ENCODE measurements at regions not wholly inside any gene's neighbourhood (a gene's known extent, or its start where the extent isn't known, plus 50 kb on each side); places are given as distances from the start of the nearest gene placed in this dataset.
A peak's percentile ranks its signal among the peaks of the same experiment; 100 is the strongest.

DNA sequence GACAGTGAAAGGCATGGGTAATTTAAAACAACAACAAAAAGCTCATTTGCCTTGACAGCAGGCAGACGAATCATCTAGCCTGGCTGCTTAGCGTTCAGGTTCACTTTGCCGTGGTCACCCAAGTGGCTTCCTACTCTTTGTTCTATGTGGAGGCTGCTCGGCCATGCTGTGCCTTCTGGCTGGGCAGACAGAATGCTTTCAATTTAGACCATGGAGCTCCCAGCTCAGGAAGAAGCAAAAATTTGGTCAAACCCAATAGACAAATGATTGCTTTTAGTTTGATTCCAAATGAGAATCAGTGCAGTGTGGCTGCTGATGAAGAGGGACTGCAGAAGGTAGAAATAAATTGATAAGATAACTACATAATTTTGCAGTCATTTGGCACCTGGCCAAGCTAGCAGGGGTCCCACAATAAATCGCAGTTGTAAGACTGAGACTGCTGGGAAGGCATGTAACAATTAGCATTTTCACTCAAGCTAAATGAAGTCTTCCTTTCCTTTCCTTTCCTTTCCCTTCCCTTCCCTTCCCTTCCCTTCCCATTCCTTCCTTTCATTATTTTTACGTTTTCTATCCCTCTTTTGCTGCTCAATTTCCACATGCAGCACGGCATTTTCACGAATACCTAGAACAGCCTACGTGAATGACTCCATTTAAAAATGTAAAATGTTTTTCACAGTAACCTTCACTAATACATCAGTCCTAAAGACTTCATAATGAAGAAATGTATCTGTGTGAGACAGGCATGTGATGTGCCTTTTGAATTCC lies 360.4 kb upstream of the TGFBR2 start:
- Histone ChIP-seq H3K79me2 (ENCODE audit: control insufficient read depth in 1 of 2, insufficient read depth in 2 of 2, low read length in 2 of 2) (no peaks in the 10 kb centered on the region), H3K14ac (ENCODE audit: insufficient read length) (no peak overlapping the region), H4K20me1 (replicated peaks in 1 of 2; ENCODE audit: control insufficient read depth in 1 of 2, insufficient read depth in 2 of 2, low read length in 2 of 2) (no peaks in the 10 kb centered on the region), H3K18ac (ENCODE audit: extremely low read depth, low read length) (no peak overlapping the region), H2BK5ac (ENCODE audit: low read depth, low read length) (no peak overlapping the region), H3K4me3 (ENCODE audit: extremely low read depth in 1 of 4, insufficient read depth in 2 of 4, low read depth in 3 of 4, low read length in 4 of 4) (no peak overlapping the region), H3K27me3 (replicated peaks in 1 of 4; ENCODE audit: control insufficient read depth in 3 of 4, extremely low read depth in 1 of 4, insufficient read depth in 3 of 4, low read length in 3 of 4) (no peaks in the 10 kb centered on the region), H4K8ac (ENCODE audit: extremely low read depth, insufficient read depth, low read length) (no peak overlapping the region), H3K4ac (replicated peaks; ENCODE audit: insufficient read length, low read depth, low read length) (no peak overlapping the region), H2BK120ac (replicated peaks; ENCODE audit: low read depth, low read length) (no peak overlapping the region), H2BK15ac (ENCODE audit: low read length) (no peak overlapping the region), H3K4me2 (ENCODE audit: insufficient read depth in 1 of 2, low read depth in 2 of 2, low read length in 2 of 2) (peak overlapping the region in 1 of 2 experiments; percentile 11; a peak in 1 of 4 replicates), H2AK5ac (ENCODE audit: low read depth, low read length) (no peak overlapping the region), H3K4me1 (replicated peaks in 1 of 4; ENCODE audit: control insufficient read depth in 3 of 4, insufficient read depth in 4 of 4, low read length in 3 of 4) (peaks cover 0 to 13% (median 3%) of the 10 kb centered on the region in 4 experiments; a peak in 5 of 7 replicates), H3K79me1 (ENCODE audit: low read depth, low read length) (no peaks in the 10 kb centered on the region), H3K9me3 (ENCODE audit: insufficient read depth in 2 of 2, low read depth in 1 of 2, low read length in 1 of 2) (no peaks in the 10 kb centered on the region), H4K91ac (replicated peaks; ENCODE audit: insufficient read length, low read length) (no peak overlapping the region), H3K56ac (replicated peaks; ENCODE audit: insufficient read length, low read depth, low read length) (no peak overlapping the region), H2AFZ (ENCODE audit: low read length) (peak overlapping the region; percentile 36), H4K5ac (ENCODE audit: insufficient read length, low read depth, low read length) (no peak overlapping the region), H3K23ac (ENCODE audit: insufficient read length) (no peak overlapping the region), H3K23me2 (ENCODE audit: low read depth, low read length) (no peaks in the 10 kb centered on the region), H2BK20ac (ENCODE audit: low read length) (no peak overlapping the region), H3K36me3 (ENCODE audit: control insufficient read depth in 2 of 4, insufficient read depth in 4 of 4, low read length in 3 of 4) (no peaks in the 10 kb centered on the region), H3K27ac (ENCODE audit: low read depth, low read length) (no peak overlapping the region), H2BK12ac (ENCODE audit: low read depth, low read length) (no peak overlapping the region), H3K9ac (replicated peaks in 1 of 4; ENCODE audit: extremely low read depth in 1 of 4, low read depth in 3 of 4, low read length in 3 of 4) (no peak overlapping the region)
- ChIA-PET CTCF (ENCODE audit: partially characterized antibody) (interaction anchor here (0.8 to 1.5 kb wide), 4 partner anchors 12 to 447 kb away, joined by 4 to 7 read pairs (median 5); no protein-coding TSS in a partner anchor), POLR2A (ENCODE audit: partially characterized antibody) (no interaction called here)
- FAIRE-seq, result no peak
- peak in 1 of 2 experiments; percentile 46 for DNase-seq (ENCODE audit: low read depth in 1 of 2, low spot score in 2 of 2)
- no peak for TF ChIP-seq MAFK (IDR thresholded peaks at IDR 0.05; ENCODE audit: low read depth, low read length)
- no peak for TF ChIP-seq NANOG (IDR thresholded peaks at IDR 0.05; ENCODE audit: insufficient read depth, low read depth, low read length, poor library complexity, severe bottlenecking)
- TF ChIP-seq POLR2AphosphoS5 (IDR thresholded peaks at IDR 0.05; ENCODE audit: low read depth, low read length), result no peak
- WGBS, 2 experiments (ENCODE audit: extremely low coverage in 1 of 2, insufficient coverage in 1 of 2, insufficient read length in 1 of 2, insufficient replicate concordance in 2 of 2, low coverage in 1 of 2, low lambda C conversion rate in 2 of 2, missing lambda C conversion rate in 1 of 2), result 56 to 100% methylated on average over 1 to 9 of the region's 9 CpGs
